ENCODE measurements at regions not wholly inside any gene's neighbourhood (a gene's known extent, or its start where the extent isn't known, plus 50 kb on each side); places are given as distances from the start of the nearest gene placed in this dataset.

DNA sequence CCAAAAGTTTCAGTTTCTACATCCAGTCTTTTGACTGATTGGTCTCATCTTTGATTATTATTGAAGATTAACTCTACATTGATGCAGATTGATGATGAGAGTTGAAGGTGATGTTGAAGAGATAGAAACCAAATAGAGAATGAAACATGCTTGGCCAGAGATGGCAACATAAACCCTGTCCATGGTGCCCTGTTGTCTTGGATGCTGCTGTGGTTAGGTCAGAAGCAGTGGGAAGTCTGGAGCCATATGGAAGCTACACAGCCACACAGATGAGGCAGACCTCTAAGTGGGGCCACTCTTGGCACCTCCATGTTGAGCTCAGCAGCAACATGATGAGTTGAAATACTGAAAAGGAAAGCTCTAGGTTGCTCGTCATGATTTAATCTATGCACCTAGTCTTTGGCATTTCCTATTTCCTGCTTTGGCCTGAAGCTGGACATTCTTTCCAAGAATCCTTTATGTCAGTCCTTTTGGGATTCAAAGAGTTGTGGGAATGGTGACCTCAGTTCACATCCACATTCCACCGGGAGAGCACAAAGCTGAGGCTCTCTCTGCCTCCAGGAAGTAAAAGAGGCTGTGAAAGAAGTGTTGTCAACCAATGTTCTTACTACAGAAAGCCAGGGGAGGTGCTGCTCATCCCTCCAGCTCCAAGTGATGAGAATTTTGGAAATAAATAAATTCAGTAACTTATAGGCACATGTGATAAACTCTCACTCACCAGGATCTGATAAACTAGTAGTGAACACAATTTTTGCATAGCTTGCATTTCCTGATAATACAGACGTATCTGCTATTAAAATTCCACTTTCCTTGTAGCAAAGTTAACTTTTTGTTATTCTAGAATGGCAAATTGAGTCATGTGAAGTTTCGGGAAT is 127.7 kb upstream of the MAF start:
- DNase-seq: no peak

DNA sequence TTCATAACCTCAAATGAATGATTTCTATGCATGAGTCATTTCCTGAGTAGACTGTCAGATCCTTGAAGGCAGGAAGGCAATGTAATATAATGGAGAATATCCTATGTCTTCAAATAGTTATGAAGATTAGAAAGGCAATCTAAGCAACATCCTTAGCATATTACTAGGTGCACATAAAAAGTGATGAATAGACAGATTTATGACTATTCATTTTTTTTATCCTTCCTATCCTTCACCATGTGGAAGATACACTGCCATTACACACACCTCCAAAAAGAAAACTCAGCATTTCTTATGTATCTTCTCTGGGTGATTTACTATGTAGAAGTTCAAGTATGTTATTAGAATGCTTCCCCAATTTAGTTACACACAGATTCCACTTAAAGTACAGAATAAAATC is 126.4 kb upstream of the MAF start:
- no peak for DNase-seq

- DNase-seq: peak; percentile 62
These were observed 124.5 kb upstream of the MAF start for GRCh38 chr16:79725051-79725450.

DNA sequence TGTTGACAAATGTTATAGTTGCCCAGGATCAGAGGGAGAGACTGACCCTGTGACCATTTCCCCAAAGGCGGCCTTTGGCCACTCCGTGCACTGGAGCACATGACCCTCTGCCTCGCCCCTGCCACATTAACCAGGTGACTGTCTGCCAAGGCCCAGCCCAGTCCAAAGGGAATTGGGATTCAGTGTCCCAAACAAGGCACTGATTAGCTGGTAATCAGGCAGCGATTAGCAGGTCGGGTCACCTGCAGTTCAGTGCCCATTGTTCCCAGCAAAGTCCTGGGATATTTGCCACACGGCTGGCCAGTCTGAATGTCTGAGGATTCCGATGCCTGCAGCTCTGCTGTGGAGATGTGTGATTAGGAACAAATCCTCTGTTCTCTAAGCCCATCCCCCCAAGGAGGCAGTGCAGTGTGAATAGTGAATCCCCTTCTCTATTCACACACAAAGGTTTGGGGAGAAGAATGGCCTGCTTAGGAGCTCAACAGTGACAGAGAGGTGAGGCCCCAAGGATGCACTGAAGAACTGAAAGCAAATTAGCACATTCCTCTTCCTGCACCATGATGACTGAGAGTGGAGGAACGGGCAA is 123.1 kb upstream of the MAF start:
- DNase-seq: no peak

DNA sequence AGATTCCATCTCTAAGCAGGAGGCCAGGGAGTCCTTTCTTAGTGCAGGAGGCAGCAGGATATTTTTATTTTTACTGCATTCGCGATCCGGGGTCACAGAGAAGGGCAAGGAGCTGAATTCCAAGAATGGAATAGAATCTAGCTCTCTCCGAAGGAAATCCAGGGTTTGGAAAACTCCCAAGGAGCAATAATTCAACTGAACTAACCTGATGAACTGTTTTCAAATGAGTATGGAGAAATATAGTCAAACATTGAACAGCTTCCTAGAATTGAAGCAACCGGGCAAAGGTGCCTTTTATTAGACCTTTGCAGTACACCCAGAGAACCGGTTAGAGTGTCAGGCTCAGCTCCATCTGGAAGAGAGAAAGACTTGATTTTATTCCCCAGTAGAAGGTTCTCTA is 120.7 kb upstream of the MAF start:
- DNase-seq: no peak

GRCh38 chr16:79717333-79718137 is 117.0 kb upstream of the MAF start:
- no peak for DNase-seq

GRCh38 chr16:79716645-79717332 is 116.3 kb upstream of the MAF start:
- DNase-seq: no peak

DNA sequence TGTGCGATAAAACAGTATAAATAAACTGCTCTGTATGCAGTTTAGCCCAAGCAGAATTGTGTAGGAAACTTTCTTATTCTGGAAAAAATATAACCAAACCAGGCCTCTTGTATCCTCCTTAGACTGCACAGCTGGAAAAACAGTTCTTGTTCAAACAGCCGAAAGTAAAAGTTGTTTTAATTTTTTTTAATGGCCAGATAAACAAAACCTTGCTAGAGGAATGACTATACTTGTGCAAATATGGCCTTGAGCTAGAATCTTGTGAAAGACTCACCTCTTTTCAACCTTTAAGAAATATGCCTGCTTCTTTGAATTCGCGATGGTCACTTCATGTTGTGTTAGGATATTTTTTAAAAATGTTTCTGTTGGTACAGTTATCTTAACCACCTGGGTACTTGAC is 114.5 kb upstream of the MAF start:
- no peak for DNase-seq

- no peak for DNase-seq
These were observed 113.9 kb upstream of the MAF start for GRCh38 chr16:79714440-79714839.

GRCh38 chr16:79713609-79714309 is 113.2 kb upstream of the MAF start:
- no peak for DNase-seq

DNA sequence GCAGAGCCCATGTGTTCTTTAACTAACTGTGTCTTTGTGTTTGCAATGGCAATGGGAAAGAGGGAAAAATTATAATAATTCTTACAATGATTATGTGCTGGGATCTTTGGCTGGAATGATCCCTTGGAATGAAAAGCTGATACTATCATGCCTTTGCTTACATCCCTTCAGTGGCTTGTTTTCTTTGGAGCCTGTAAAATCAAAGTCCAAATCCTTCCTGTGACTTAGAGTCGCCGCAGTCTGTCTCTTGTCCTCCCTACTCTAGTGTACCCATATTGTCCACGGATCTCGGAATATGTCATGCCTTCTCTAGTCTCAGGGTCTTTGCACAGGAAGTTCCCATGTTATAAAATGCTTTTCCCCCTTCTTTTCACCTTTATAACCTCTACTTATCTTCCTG is 111.7 kb upstream of the MAF start:
- DNase-seq: no peak

DNA sequence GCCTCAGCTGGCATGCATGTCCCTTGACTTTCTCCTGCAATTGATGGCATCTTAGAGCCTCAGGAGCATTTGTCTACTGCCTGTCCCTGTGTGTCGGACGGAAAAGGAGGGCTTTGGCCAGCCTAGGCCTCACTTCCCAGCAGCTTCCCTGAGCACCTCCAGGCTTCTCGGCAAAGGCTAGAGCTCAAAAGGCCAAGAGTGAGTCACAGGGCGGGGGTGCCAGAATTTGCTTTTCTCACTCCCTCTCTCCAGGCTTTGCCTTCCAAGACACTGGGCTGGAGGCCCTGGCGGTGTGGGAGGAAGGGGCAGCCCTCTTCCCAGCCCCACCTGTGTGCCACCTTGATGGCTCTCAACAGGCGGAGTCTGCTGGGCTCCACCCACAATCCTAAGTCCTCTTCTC is 107.3 kb upstream of the MAF start:
- peak; percentile 61 for DNase-seq

DNA sequence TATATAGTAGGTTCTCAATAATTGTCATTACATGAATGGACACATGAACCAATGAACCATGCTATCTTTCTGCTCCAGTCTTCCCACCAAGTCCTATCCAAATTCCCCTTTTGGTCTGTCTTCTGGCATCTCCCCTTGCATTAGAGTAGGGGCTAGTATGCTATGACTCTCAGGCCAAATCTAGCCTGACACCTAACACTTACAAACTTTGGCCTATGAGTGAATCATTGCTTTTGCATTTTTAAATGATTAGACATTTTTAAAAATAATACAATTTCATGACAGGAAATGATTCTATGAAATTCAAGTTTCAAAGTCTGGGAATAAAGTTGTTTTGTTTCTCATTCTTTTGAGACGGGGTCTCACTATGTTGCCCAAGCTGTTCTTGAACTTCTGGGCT is 102.5 kb upstream of the MAF start:
- DNase-seq: no peak

DNA sequence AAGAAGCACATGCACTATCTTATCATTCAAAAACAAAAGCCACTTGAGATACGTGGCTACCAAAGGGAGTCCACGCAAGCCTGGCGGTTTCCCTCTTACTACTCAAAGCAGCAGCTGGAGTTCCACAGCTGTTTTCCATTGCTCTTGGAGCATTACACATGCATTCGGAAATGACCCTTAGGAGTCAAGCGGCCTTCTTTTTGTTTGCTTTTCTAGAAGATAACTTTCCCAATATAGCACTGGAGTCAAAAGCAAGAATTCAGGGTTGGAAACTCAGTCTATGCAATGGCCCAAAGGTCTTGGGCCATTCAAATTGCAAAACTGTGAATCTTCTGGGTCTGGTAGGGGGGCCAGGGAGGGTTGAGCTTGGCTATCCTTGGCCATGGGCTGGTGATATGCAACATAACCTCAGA is 97.8 kb upstream of the MAF start:
- DNase-seq: no peak

- DNase-seq: no peak
These were observed 97.1 kb upstream of the MAF start for GRCh38 chr16:79697562-79698112.

DNA sequence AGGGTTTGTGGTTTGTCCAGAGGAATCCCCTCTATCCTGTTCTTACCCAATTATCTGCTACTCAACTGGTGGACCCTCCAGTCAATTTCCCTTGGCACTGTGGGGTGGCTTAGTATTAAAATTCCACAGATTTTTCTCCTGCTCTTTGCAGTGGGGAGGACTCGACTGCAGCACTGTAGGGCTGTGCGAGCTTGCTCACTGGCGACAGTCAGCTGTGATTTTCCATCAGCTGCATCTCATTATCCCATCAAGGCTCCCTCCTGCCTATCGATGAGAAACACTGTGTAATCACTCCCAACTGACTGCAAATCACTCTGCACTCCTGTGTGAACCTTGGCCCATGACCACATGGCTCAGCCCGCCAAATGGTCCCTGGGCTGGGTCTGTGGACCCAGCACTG is 90.5 kb upstream of the MAF start:
- DNase-seq: peak; percentile 50

GRCh38 chr16:79690159-79690558 is 89.6 kb upstream of the MAF start:
- no peak for DNase-seq

DNA sequence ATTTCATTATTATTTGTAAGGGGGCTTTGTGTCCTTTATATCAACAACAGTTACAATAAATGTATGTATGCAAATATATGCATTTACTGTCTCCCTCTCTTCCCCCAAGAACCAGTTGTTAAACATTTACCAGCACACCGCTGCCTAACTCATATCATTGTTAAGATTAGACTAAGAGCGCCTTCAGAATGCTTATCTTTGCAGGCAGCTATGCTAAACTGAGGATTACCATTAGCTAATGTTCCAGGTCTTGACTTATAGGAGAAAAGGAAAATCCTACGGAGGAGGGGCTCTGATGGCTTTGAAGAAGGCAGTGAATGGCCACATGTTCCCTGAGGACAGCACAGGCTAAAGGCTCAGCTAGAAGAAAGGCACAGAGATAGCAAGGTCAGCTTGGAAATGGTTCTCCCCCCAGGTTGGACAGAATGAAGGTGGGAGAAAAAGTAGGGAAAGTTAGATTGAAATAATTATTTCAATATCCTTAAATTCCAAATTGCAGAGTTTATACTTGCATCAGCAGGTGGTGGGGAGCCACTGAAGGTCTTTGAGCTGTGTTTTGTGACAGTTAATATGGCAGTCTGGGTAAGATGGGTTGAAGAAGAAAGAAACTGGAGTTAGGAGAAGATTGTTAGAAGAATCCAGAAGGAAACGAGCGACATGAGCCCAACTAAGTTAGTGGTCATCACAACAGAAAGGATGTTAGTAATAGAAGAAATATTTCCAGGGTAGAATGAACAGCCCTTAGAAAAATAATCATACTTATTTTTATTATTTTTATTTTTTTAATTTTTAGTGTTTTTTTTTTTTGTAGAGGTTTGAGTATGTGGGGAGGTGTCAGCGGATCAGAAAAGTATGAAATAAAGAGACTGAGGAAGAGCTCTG is 87.0 kb upstream of the MAF start:
- DNase-seq: no peak

DNA sequence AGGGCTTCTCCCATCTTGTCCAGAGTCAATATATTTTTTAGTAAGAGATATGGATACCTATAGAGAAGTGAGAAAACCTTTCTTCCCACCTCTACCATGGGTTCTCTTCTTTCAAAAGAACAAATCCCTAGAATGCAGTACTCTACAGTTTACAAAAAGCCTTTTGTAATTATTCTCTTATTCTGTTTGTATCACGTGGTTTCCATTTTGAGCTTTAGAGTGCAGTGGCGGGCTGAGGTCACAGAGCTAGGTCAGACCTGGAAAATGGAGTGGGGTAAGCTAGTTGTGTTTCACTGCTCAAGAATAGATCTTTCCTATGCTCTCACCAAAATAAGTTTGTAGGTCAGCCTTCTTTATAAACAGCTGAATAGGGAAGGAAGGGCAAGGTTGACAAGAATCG is 85.3 kb upstream of the MAF start:
- DNase-seq: no peak

DNA sequence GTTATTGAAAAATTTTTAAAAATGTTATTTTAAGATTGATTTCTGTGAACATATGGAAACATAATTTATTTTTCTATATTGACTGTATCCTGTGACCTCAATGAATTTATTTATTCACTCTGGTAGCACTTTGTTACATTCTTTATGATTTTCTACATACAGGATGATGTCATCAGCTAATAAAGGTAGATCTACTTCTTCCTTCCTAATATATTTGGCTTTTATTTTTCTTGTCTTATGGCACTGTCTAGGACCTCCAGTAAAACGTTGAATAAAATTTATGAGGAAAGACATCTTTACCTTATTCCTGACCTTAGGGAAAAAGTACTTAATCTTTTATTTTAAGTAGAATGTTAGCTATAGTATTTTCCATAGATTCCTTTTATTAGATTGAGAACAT is 78.8 kb upstream of the MAF start:
- no peak for DNase-seq

All from right forelimb (tissue), 1 donor.